GM23338 (cell line): ENCODE measurements at regions not wholly inside any gene's neighbourhood (a gene's known extent, or its start where the extent isn't known, plus 50 kb on each side); places are given as distances from the start of the nearest gene placed in this dataset.

Experiments used
- JUNB ChIP-seq: IDR thresholded peaks from one replicate; pipeline ENCODE4 v1.6.1; 2016; ENCODE audit warnings: antibody characterized with exemption; ENCODE audit not compliant: unreplicated experiment
- POLR2AphosphoS5 ChIP-seq: IDR thresholded peaks from 2 replicates; pipeline ENCODE4 v1.6.1; 2016; ENCODE audit warnings: antibody characterized with exemption, low read depth
- ZNF114 ChIP-seq: fragments of 250-450 bp; sonication (Bioruptor Pico); IDR thresholded peaks from 2 replicates; pipeline ENCODE4 v1.5.0; 2020; ENCODE audit warnings: mild to moderate bottlenecking, moderate library complexity
- TF ChIP-seq, protein P1 (sequence below), 2 experiments: fragments of 200-600 bp in 1 of 2; sonication (generic) in 1 of 2; conservative IDR thresholded peaks; 2 replicates each; pipeline versions ENCODE4 v1.5.1 to v1.6.1; 2016 to 2017; ENCODE audit warnings: antibody characterized with exemption in 2 of 2, low read depth in 2 of 2, mild to moderate bottlenecking in 2 of 2, moderate library complexity in 1 of 2

DNA sequence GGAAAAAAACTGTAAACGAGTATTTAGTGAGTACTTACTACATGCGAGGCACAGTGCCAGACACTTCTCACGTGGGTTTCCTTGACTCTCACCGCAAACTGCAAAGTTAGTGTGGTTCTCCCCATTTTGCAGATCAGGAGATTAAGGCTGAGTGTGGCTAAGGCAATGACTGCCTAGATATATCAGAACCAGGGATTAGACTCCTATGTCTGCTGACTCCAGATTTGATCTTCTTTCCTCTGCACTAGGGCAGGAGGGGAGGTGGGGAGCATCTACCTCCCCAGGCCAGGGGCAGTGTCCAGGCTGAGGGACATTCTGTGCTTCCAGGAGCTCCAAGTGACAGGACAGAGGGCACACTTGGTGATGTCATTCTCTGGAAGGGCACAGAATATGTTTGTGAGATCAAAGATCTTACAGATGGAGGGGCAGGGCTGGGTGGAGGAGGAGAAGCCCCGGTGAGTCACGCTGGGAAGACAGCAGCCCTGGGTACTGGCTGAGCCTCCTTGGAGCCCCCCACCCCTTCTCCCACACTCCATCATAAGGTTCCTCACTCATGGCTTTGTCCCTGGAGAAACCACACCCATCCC lies 92.4 kb downstream of the RHOB start:
- TF ChIP-seq, protein P1, sequence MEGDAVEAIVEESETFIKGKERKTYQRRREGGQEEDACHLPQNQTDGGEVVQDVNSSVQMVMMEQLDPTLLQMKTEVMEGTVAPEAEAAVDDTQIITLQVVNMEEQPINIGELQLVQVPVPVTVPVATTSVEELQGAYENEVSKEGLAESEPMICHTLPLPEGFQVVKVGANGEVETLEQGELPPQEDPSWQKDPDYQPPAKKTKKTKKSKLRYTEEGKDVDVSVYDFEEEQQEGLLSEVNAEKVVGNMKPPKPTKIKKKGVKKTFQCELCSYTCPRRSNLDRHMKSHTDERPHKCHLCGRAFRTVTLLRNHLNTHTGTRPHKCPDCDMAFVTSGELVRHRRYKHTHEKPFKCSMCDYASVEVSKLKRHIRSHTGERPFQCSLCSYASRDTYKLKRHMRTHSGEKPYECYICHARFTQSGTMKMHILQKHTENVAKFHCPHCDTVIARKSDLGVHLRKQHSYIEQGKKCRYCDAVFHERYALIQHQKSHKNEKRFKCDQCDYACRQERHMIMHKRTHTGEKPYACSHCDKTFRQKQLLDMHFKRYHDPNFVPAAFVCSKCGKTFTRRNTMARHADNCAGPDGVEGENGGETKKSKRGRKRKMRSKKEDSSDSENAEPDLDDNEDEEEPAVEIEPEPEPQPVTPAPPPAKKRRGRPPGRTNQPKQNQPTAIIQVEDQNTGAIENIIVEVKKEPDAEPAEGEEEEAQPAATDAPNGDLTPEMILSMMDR (conservative IDR thresholded peaks at IDR 0.05; ENCODE audit: low read depth in 2 of 2) = no peak
- no peak for TF ChIP-seq ZNF114 (CRISPR knock-in tag)
- TF ChIP-seq JUNB = no peak
- TF ChIP-seq POLR2AphosphoS5 = no peak
